BLaER1 treated with 17β-estradiol and CSF1 and Interleukin-3, amounts not matched to agents 10 nM and 100 nM (cell line): ENCODE measurements at regions not wholly inside any gene's neighbourhood (a gene's known extent, or its start where the extent isn't known, plus 50 kb on each side); places are given as distances from the start of the nearest gene placed in this dataset.

Experiments
- H3K27ac ChIP-seq, 11 experiments: shearing (Covaris generic); formaldehyde crosslinking; 2 replicates each; pipeline ENCODE4 v1.8.1; 2022
- H3K27me3 ChIP-seq, 11 experiments: shearing (Covaris generic); formaldehyde crosslinking; 2 replicates each; pipeline ENCODE4 v1.8.1; 2022
- H3K36me3 ChIP-seq, 11 experiments: shearing (Covaris generic); formaldehyde crosslinking; 2 replicates each; pipeline ENCODE4 v1.8.1; 2022
- H3K4me1 ChIP-seq, 10 experiments: shearing (Covaris generic); formaldehyde crosslinking; 2 replicates each; pipeline ENCODE4 v1.8.1; 2022
- H3K4me2 ChIP-seq, 11 experiments: shearing (Covaris generic); formaldehyde crosslinking; 2 replicates each; pipeline ENCODE4 v1.8.1; 2022
- H3K4me3 ChIP-seq, 10 experiments: shearing (Covaris generic); formaldehyde crosslinking; 2 replicates each; pipeline ENCODE4 v1.8.1; 2022
- H3K9ac ChIP-seq, 11 experiments: shearing (Covaris generic); formaldehyde crosslinking; 2 replicates each; pipeline ENCODE4 v1.8.1; 2022
- H3K9me3 ChIP-seq, 11 experiments: shearing (Covaris generic); formaldehyde crosslinking; replicated peaks in 1 of 11; 2 replicates each; pipeline ENCODE4 v1.8.1; 2022
- H4K20me1 ChIP-seq, 11 experiments: shearing (Covaris generic); formaldehyde crosslinking; 2 replicates each; pipeline ENCODE4 v1.8.1; 2022
- Cebpa-rat ChIP-seq, 11 experiments: shearing (Covaris generic); IDR thresholded peaks; 2 replicates each; pipeline ENCODE4 v1.8.1; 2022

- no peaks in the 10 kb centered on the region for H3K4me1 ChIP-seq
- no peak overlapping the region for H3K27ac ChIP-seq
- TF ChIP-seq Cebpa-rat (IDR thresholded peaks at IDR 0.05) = no peak
- H4K20me1 ChIP-seq = no peaks in the 10 kb centered on the region
- H3K9ac ChIP-seq = no peak overlapping the region
- no peaks in the 10 kb centered on the region for H3K36me3 ChIP-seq
- no peaks in the 10 kb centered on the region for H3K9me3 ChIP-seq
- no peak overlapping the region for H3K4me3 ChIP-seq
- H3K4me2 ChIP-seq = no peak overlapping the region
- H3K27me3 ChIP-seq = no peaks in the 10 kb centered on the region
Measured at GRCh38 chr11:31879681-31880080, 68.6 kb upstream of the PAX6 start.

- Histone ChIP-seq H3K9ac (no peak overlapping the region), H3K27me3 (no peaks in the 10 kb centered on the region), H3K4me2 (no peak overlapping the region), H3K36me3 (no peaks in the 10 kb centered on the region), H3K4me1 (no peaks in the 10 kb centered on the region), H3K9me3 (no peaks in the 10 kb centered on the region), H3K27ac (no peak overlapping the region), H4K20me1 (no peaks in the 10 kb centered on the region), H3K4me3 (no peak overlapping the region)
- no peak for TF ChIP-seq Cebpa-rat (IDR thresholded peaks at IDR 0.05)
Measured at GRCh38 chr11:31877863-31878262, 66.7 kb upstream of the PAX6 start.

- Histone ChIP-seq H4K20me1 (no peaks in the 10 kb centered on the region), H3K4me3 (no peak overlapping the region), H3K4me2 (no peak overlapping the region), H3K9me3 (no peaks in the 10 kb centered on the region), H3K4me1 (no peaks in the 10 kb centered on the region), H3K36me3 (no peaks in the 10 kb centered on the region), H3K27me3 (no peaks in the 10 kb centered on the region), H3K9ac (no peak overlapping the region), H3K27ac (no peak overlapping the region)
- TF ChIP-seq Cebpa-rat (IDR thresholded peaks at IDR 0.05) = no peak
Measured at GRCh38 chr11:31877083-31877482, 66.0 kb upstream of the PAX6 start.

GRCh38 chr11:31875866-31876560, 64.9 kb upstream of the PAX6 start:
- no peak overlapping the region for H3K4me3 ChIP-seq
- no peak overlapping the region for H3K27ac ChIP-seq
- TF ChIP-seq Cebpa-rat (IDR thresholded peaks at IDR 0.05) = no peak
- H3K36me3 ChIP-seq = no peaks in the 10 kb centered on the region
- no peaks in the 10 kb centered on the region for H3K9me3 ChIP-seq
- H3K4me1 ChIP-seq = no peaks in the 10 kb centered on the region
- H3K4me2 ChIP-seq = no peak overlapping the region
- no peaks in the 10 kb centered on the region for H3K27me3 ChIP-seq
- H3K9ac ChIP-seq = no peak overlapping the region
- no peaks in the 10 kb centered on the region for H4K20me1 ChIP-seq

GRCh38 chr11:31874631-31875191, 63.6 kb upstream of the PAX6 start:
- no peak overlapping the region for H3K4me3 ChIP-seq
- H3K36me3 ChIP-seq = no peaks in the 10 kb centered on the region
- no peaks in the 10 kb centered on the region for H3K27me3 ChIP-seq
- no peaks in the 10 kb centered on the region for H3K4me1 ChIP-seq
- TF ChIP-seq Cebpa-rat (IDR thresholded peaks at IDR 0.05) = no peak
- no peak overlapping the region for H3K4me2 ChIP-seq
- no peaks in the 10 kb centered on the region for H4K20me1 ChIP-seq
- no peaks in the 10 kb centered on the region for H3K9me3 ChIP-seq
- H3K9ac ChIP-seq = no peak overlapping the region
- H3K27ac ChIP-seq = no peak overlapping the region

GRCh38 chr11:31873124-31873523, 62.0 kb upstream of the PAX6 start:
- no peak overlapping the region for H3K27ac ChIP-seq
- TF ChIP-seq Cebpa-rat (IDR thresholded peaks at IDR 0.05) = no peak
- H3K9ac ChIP-seq = no peak overlapping the region
- H3K4me1 ChIP-seq = no peaks in the 10 kb centered on the region
- H3K9me3 ChIP-seq = no peaks in the 10 kb centered on the region
- no peaks in the 10 kb centered on the region for H3K27me3 ChIP-seq
- no peaks in the 10 kb centered on the region for H3K36me3 ChIP-seq
- H4K20me1 ChIP-seq = no peaks in the 10 kb centered on the region
- no peak overlapping the region for H3K4me2 ChIP-seq
- no peak overlapping the region for H3K4me3 ChIP-seq

GRCh38 chr11:31872076-31872443, 60.9 kb upstream of the PAX6 start:
- H3K9ac ChIP-seq = no peak overlapping the region
- H3K27ac ChIP-seq = no peak overlapping the region
- TF ChIP-seq Cebpa-rat (IDR thresholded peaks at IDR 0.05) = no peak
- no peaks in the 10 kb centered on the region for H3K36me3 ChIP-seq
- no peaks in the 10 kb centered on the region for H3K27me3 ChIP-seq
- no peak overlapping the region for H3K4me2 ChIP-seq
- H3K4me1 ChIP-seq = no peaks in the 10 kb centered on the region
- H3K4me3 ChIP-seq = no peak overlapping the region
- H3K9me3 ChIP-seq = no peaks in the 10 kb centered on the region
- H4K20me1 ChIP-seq = no peaks in the 10 kb centered on the region

- no peaks in the 10 kb centered on the region for H3K9me3 ChIP-seq
- no peaks in the 10 kb centered on the region for H3K4me1 ChIP-seq
- H3K9ac ChIP-seq = no peak overlapping the region
- H3K27me3 ChIP-seq = no peaks in the 10 kb centered on the region
- no peak overlapping the region for H3K4me2 ChIP-seq
- no peak for TF ChIP-seq Cebpa-rat (IDR thresholded peaks at IDR 0.05)
- H4K20me1 ChIP-seq = no peaks in the 10 kb centered on the region
- no peak overlapping the region for H3K27ac ChIP-seq
- H3K36me3 ChIP-seq = no peaks in the 10 kb centered on the region
- no peak overlapping the region for H3K4me3 ChIP-seq
Measured at GRCh38 chr11:31871310-31872075, 60.4 kb upstream of the PAX6 start.

GRCh38 chr11:31870609-31871309, 59.6 kb upstream of the PAX6 start:
- H3K4me2 ChIP-seq = no peak overlapping the region
- H3K36me3 ChIP-seq = no peaks in the 10 kb centered on the region
- no peak overlapping the region for H3K27ac ChIP-seq
- TF ChIP-seq Cebpa-rat (IDR thresholded peaks at IDR 0.05) = no peak
- no peaks in the 10 kb centered on the region for H3K27me3 ChIP-seq
- no peaks in the 10 kb centered on the region for H3K4me1 ChIP-seq
- H4K20me1 ChIP-seq = no peaks in the 10 kb centered on the region
- H3K9me3 ChIP-seq = no peaks in the 10 kb centered on the region
- no peak overlapping the region for H3K9ac ChIP-seq
- H3K4me3 ChIP-seq = no peak overlapping the region
